ENCODE measurements at regions not wholly inside any gene's neighbourhood (a gene's known extent, or its start where the extent isn't known, plus 50 kb on each side); places are given as distances from the start of the nearest gene placed in this dataset.

DNA sequence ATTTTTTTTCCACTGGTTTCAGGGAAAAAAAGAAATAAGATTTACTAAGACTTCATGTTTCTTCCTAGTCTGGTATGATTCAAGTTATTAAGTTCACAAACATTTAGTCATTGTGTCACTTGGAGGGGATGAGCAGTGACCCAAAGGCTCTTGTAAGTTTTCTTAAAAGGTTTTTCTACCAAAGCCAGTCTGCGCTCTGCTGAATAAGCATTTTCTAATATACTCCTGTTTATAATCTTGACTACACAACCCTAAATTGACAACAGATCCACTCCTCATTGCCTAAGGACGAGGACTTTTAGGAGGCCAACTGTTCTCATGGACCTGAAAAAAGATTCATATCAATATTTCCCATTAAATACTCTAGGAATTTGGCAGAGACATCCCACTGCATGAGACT is 161.1 kb upstream of the TLL1 start:
- H3K9ac ChIP-seq (replicated peaks; ENCODE audit: extremely low read depth, insufficient read depth, low read length), result no peak overlapping the region
- no peaks in the 10 kb centered on the region for H3K36me3 ChIP-seq (ENCODE audit: control insufficient read depth in 2 of 2, extremely low read depth in 1 of 2, insufficient read depth in 2 of 2, low read length in 2 of 2)
- BruUV-seq (replicated peaks), result no TSS peak
- TF ChIP-seq MYC (IDR thresholded peaks at IDR 0.05; ENCODE audit: low read depth, low read length) (no peak), GATA2 (IDR thresholded peaks at IDR 0.05; ENCODE audit: insufficient read depth, insufficient read length, low read depth, low read length) (no peak), JUN (IDR thresholded peaks at IDR 0.05; ENCODE audit: borderline replicate concordance, insufficient read depth, insufficient read length, low read depth) (no peak), EZH2 (IDR thresholded peaks at IDR 0.05; ENCODE audit: borderline replicate concordance, low read depth, low read length, severe bottlenecking) (no peak), POLR2AphosphoS5 (IDR thresholded peaks at IDR 0.05; ENCODE audit: insufficient read depth, low read depth, low read length) (no peak), POLR2A (IDR thresholded peaks at IDR 0.05; ENCODE audit: low read depth, low read length) (no peak), FOS (IDR thresholded peaks at IDR 0.05; ENCODE audit: borderline replicate concordance, insufficient read depth, low read length) (no peak)
- TF ChIP-seq, protein P1, sequence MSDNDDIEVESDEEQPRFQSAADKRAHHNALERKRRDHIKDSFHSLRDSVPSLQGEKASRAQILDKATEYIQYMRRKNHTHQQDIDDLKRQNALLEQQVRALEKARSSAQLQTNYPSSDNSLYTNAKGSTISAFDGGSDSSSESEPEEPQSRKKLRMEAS (IDR thresholded peaks at IDR 0.05; ENCODE audit: insufficient read depth, insufficient read length), result no peak
- TF ChIP-seq, protein P2, sequence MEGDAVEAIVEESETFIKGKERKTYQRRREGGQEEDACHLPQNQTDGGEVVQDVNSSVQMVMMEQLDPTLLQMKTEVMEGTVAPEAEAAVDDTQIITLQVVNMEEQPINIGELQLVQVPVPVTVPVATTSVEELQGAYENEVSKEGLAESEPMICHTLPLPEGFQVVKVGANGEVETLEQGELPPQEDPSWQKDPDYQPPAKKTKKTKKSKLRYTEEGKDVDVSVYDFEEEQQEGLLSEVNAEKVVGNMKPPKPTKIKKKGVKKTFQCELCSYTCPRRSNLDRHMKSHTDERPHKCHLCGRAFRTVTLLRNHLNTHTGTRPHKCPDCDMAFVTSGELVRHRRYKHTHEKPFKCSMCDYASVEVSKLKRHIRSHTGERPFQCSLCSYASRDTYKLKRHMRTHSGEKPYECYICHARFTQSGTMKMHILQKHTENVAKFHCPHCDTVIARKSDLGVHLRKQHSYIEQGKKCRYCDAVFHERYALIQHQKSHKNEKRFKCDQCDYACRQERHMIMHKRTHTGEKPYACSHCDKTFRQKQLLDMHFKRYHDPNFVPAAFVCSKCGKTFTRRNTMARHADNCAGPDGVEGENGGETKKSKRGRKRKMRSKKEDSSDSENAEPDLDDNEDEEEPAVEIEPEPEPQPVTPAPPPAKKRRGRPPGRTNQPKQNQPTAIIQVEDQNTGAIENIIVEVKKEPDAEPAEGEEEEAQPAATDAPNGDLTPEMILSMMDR (IDR thresholded peaks at IDR 0.05; ENCODE audit: extremely low read depth in 1 of 2, insufficient read depth in 1 of 2, low read depth in 1 of 2, low read length in 2 of 2), result no peak
- intact Hi-C loops (cut with micrococcal nuclease) (no loop called here), dilution Hi-C loops (cut with MboI; ENCODE audit: extremely low pct_ligation_motif_present, low sequenced_read_pairs) (no loop called here)
- FAIRE-seq, result peak; percentile 4
- ChIA-PET CTCF (interaction anchor here (1.4 kb wide), 1 partner anchor 11 kb away, joined by 3 read pairs; no protein-coding TSS in a partner anchor), POLR2A (no interaction called here)
- H3K4me2 ChIP-seq (ENCODE audit: insufficient read depth, low read length), result no peak overlapping the region
- no peak overlapping the region for H3K4me3 ChIP-seq (replicated peaks in 1 of 3; ENCODE audit: insufficient read depth in 1 of 3, low read depth in 1 of 3, low read length in 3 of 3)
- H3K9me3 ChIP-seq (replicated peaks; ENCODE audit: control insufficient read depth, insufficient read depth, low read length), result no peaks in the 10 kb centered on the region
- H3K9me1 ChIP-seq (replicated peaks; ENCODE audit: control insufficient read depth, extremely low read depth, insufficient read depth, low read length), result no peaks in the 10 kb centered on the region
- H3K79me2 ChIP-seq (ENCODE audit: control insufficient read depth, insufficient read depth, low read length), result no peaks in the 10 kb centered on the region
- no peak overlapping the region for H2AFZ ChIP-seq (ENCODE audit: low read depth, low read length)
- H3K27me3 ChIP-seq (ENCODE audit: control insufficient read depth in 2 of 2, insufficient read depth in 2 of 2, low read length in 2 of 2), result no peaks in the 10 kb centered on the region
- H4K20me1 ChIP-seq (replicated peaks; ENCODE audit: control insufficient read depth, extremely low read depth, insufficient read depth, low read length), result no peaks in the 10 kb centered on the region
- peaks cover 4% of the 10 kb centered on the region for H3K4me1 ChIP-seq (ENCODE audit: control insufficient read depth, extremely low read depth, insufficient read depth, low read length)
- H3K27ac ChIP-seq (ENCODE audit: insufficient read depth, low read depth, low read length), result no peak overlapping the region
- DNase-seq (ENCODE audit: low read depth, low spot score), result no peak
